ENCODE measurements at regions not wholly inside any gene's neighbourhood (a gene's known extent, or its start where the extent isn't known, plus 50 kb on each side); places are given as distances from the start of the nearest gene placed in this dataset.

GRCh38 chr15:35736150-35736549 lies 190.2 kb upstream of the DPH6 start:
- no peak for DNase-seq

GRCh38 chr15:35737441-35737840 lies 191.5 kb upstream of the DPH6 start:
- DNase-seq = no peak

- no peak for DNase-seq
Observed at GRCh38 chr15:35738370-35738769, 192.4 kb upstream of the DPH6 start.

- DNase-seq = no peak
Observed at GRCh38 chr15:35740761-35741160, 194.8 kb upstream of the DPH6 start.

- no peak for DNase-seq
Observed at GRCh38 chr15:35741395-35741794, 195.4 kb upstream of the DPH6 start.

GRCh38 chr15:35741881-35742280 lies 195.9 kb upstream of the DPH6 start:
- DNase-seq = no peak

- DNase-seq = no peak
Observed at GRCh38 chr15:35743321-35743720, 197.4 kb upstream of the DPH6 start.

- DNase-seq = no peak
Observed at GRCh38 chr15:35746121-35746520, 200.2 kb upstream of the DPH6 start.

GRCh38 chr15:35748105-35748504 lies 202.1 kb upstream of the DPH6 start:
- no peak for DNase-seq

- DNase-seq = no peak
Observed at GRCh38 chr15:35750051-35750450, 204.1 kb upstream of the DPH6 start.

- DNase-seq = peak; percentile 69
Observed at GRCh38 chr15:35751413-35752133, 205.6 kb upstream of the DPH6 start.

GRCh38 chr15:35752134-35752466 lies 206.1 kb upstream of the DPH6 start:
- no peak for DNase-seq

- DNase-seq = no peak
Observed at GRCh38 chr15:35753486-35753885, 207.5 kb upstream of the DPH6 start.

- DNase-seq = no peak
Observed at GRCh38 chr15:35755237-35755802, 209.4 kb upstream of the DPH6 start.

- DNase-seq = no peak
Observed at GRCh38 chr15:35756623-35757022, 210.7 kb upstream of the DPH6 start.

GRCh38 chr15:35757361-35757760 lies 211.4 kb upstream of the DPH6 start:
- no peak for DNase-seq

GRCh38 chr15:35757765-35758164 lies 211.8 kb upstream of the DPH6 start:
- DNase-seq = peak; percentile 46

- no peak for DNase-seq
Observed at GRCh38 chr15:35764661-35765519, 218.9 kb upstream of the DPH6 start.

- no peak for DNase-seq
Observed at GRCh38 chr15:35768949-35769348, 223.0 kb upstream of the DPH6 start.

- no peak for DNase-seq
Observed at GRCh38 chr15:35769656-35770055, 223.7 kb upstream of the DPH6 start.

- no peak for DNase-seq
Observed at GRCh38 chr15:35771746-35772442, 225.9 kb upstream of the DPH6 start.

GRCh38 chr15:35774653-35775052 lies 228.7 kb upstream of the DPH6 start:
- no peak for DNase-seq

GRCh38 chr15:35775471-35775870 lies 229.5 kb upstream of the DPH6 start:
- DNase-seq = no peak

- DNase-seq = peak; percentile 62
Observed at GRCh38 chr15:35777061-35777460, 231.1 kb upstream of the DPH6 start.
